OCI-LY3 (cell line): ENCODE measurements at regions not wholly inside any gene's neighbourhood (a gene's known extent, or its start where the extent isn't known, plus 50 kb on each side); places are given as distances from the start of the nearest gene placed in this dataset.

Experiments
- H2AFZ ChIP-seq: fragments of 200-600, 300-600 bp; shearing (Covaris generic); 2 replicates; pipeline ENCODE4 v1.6.0; 2014; ENCODE audit warnings: antibody characterized with exemption, low read depth, low read length
- H3K27ac ChIP-seq: fragments of 200-600, 300-600 bp; sonication (generic); 2 replicates; pipeline ENCODE4 v1.5.1; 2014; ENCODE audit warnings: mild to moderate bottlenecking, low read length, moderate library complexity, mixed read lengths
- H3K27me3 ChIP-seq: fragments of 200-600, 300-600 bp; sonication (generic); 2 replicates; pipeline ENCODE4 v1.6.1; 2014; ENCODE audit warnings: low read depth, low read length, mixed read lengths
- H3K36me3 ChIP-seq: fragments of 200-600, 300-600 bp; sonication (generic); replicated peaks from 2 replicates; pipeline ENCODE3; 2014; ENCODE audit warnings: low read depth, low read length, mixed read lengths
- H3K4me1 ChIP-seq: fragments of 300-600, 200-600 bp; sonication (generic); 2 replicates; pipeline ENCODE4 v1.6.1; 2014; ENCODE audit warnings: low read length, mixed read lengths
- H3K4me2 ChIP-seq: fragments of 200-600, 300-600 bp; sonication (generic); 2 replicates; pipeline ENCODE4 v1.6.1; 2014; ENCODE audit warnings: low read length, mixed read lengths
- H3K4me3 ChIP-seq: fragments of 300-600, 200-600 bp; sonication (generic); 2 replicates; pipeline ENCODE4 v1.5.1; 2014; ENCODE audit warnings: antibody characterized with exemption, mild to moderate bottlenecking, low read length, moderate library complexity
- H3K79me2 ChIP-seq: fragments of 300-600, 200-600 bp; shearing (Covaris generic); 2 replicates; pipeline ENCODE4 v1.6.1; 2014; ENCODE audit warnings: mild to moderate bottlenecking, low read length, mixed read lengths
- H3K9ac ChIP-seq: fragments of 300-600, 200-600 bp; shearing (Covaris generic); 2 replicates; pipeline ENCODE4 v1.6.0; 2014; ENCODE audit warnings: mild to moderate bottlenecking, low read length, moderate library complexity
- H3K9me3 ChIP-seq: fragments of 200-600, 300-600 bp; shearing (Covaris generic); 2 replicates; pipeline ENCODE4 v1.6.1; 2014; ENCODE audit warnings: low read length, mixed read lengths; ENCODE audit not compliant: insufficient read depth
- H4K20me1 ChIP-seq: fragments of 200-600, 300-600 bp; sonication (generic); 2 replicates; pipeline ENCODE4 v1.6.1; 2016; ENCODE audit warnings: low read length, mixed read lengths; ENCODE audit not compliant: insufficient read depth
- EZH2phosphoT487 ChIP-seq: fragments of 200-600 bp; shearing (Covaris generic); IDR thresholded peaks from 2 replicates; pipeline ENCODE4 v1.6.1; 2018; ENCODE audit warnings: antibody characterized with exemption, mixed run types, low read depth
- TF ChIP-seq, protein P1 (sequence below): fragments of 200-600, 300-600 bp; sonication (generic); IDR thresholded peaks from 2 replicates; pipeline ENCODE4 v1.5.1; 2014; ENCODE audit warnings: antibody characterized with exemption, low read length, low read depth

DNA sequence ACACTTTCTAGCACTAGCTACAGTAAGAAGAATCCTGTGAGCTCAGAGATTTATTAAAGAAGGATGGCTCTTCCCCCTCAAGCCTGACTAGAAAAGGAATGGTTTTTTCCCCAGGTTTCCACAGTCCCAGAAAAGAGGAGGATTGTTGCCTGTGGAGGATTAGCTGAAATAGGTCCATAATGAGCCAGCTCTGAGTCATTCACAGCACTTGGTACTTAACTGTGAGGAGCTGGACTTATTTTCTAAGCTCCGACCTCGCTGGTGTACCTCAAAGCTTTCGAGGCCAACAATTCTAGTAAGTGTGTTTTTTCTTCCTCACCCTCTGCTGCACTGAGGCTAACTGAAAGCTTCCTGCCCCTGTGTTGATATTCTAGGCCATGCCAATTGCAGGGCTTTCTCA lies 222.5 kb upstream of the IL12B start:
- H3K79me2 ChIP-seq: no peaks in the 10 kb centered on the region
- no peaks in the 10 kb centered on the region for H3K4me1 ChIP-seq

DNA sequence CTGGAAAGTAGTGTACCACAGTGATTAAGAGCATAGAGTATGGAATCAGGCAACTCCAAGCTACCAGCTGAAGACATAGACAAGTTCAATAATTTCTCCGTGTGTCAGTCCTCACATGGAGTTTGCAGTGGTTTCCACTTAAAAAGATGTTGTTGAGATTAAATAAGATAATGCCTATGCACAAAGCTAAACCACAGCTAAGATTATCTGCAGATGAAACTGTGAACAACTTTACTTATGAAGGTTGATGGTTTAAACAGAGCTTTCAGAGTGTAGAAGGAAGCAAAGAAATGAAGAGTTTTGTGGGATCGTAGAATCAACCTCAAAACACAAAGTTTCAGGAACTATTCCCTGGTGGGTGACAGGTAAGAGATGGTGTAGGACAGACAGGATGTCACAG lies 223.5 kb upstream of the IL12B start:
- no peaks in the 10 kb centered on the region for H3K27me3 ChIP-seq
- H3K4me2 ChIP-seq: no peak overlapping the region
- TF ChIP-seq EZH2phosphoT487: no peak
- TF ChIP-seq, protein P1, sequence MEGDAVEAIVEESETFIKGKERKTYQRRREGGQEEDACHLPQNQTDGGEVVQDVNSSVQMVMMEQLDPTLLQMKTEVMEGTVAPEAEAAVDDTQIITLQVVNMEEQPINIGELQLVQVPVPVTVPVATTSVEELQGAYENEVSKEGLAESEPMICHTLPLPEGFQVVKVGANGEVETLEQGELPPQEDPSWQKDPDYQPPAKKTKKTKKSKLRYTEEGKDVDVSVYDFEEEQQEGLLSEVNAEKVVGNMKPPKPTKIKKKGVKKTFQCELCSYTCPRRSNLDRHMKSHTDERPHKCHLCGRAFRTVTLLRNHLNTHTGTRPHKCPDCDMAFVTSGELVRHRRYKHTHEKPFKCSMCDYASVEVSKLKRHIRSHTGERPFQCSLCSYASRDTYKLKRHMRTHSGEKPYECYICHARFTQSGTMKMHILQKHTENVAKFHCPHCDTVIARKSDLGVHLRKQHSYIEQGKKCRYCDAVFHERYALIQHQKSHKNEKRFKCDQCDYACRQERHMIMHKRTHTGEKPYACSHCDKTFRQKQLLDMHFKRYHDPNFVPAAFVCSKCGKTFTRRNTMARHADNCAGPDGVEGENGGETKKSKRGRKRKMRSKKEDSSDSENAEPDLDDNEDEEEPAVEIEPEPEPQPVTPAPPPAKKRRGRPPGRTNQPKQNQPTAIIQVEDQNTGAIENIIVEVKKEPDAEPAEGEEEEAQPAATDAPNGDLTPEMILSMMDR: no peak
- H3K4me3 ChIP-seq: no peak overlapping the region
- H3K9ac ChIP-seq: no peak overlapping the region
- no peak overlapping the region for H2AFZ ChIP-seq
- no peaks in the 10 kb centered on the region for H3K79me2 ChIP-seq
- H3K36me3 ChIP-seq: peaks cover 10% of the 10 kb centered on the region
- H3K4me1 ChIP-seq: no peaks in the 10 kb centered on the region
- no peaks in the 10 kb centered on the region for H3K9me3 ChIP-seq
- no peaks in the 10 kb centered on the region for H4K20me1 ChIP-seq
- H3K27ac ChIP-seq: no peak overlapping the region

More for the DNA sequence above, 222.5 kb upstream of the IL12B start:
- Histone ChIP-seq H3K27me3 (no peaks in the 10 kb centered on the region), H3K4me3 (no peak overlapping the region), H4K20me1 (no peaks in the 10 kb centered on the region), H3K27ac (no peak overlapping the region), H2AFZ (no peak overlapping the region), H3K9ac (no peak overlapping the region), H3K36me3 (peaks cover 13% of the 10 kb centered on the region), H3K4me2 (no peak overlapping the region), H3K9me3 (no peaks in the 10 kb centered on the region)
- no peak for TF ChIP-seq EZH2phosphoT487
- TF ChIP-seq, protein P1: no peak

DNA sequence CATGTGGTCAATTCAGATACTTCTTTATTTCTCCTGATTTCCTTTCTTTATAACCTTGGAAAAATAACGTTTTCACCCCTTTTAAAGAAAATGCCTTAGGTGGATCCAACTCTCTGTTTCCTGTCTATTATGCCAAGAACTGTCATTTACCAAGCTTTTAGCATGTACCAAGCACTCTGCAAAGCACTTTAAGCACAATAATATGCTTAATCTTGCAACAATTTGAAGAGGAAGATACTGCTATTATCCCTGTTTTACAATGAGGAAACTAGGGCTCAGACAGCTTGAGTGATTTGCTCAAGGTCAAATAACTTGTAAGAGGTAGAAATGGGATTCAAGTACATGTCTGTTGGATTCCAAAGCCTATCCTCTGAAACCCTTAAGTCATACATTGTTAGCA lies 224.8 kb upstream of the IL12B start:
- Histone ChIP-seq H3K27ac (no peak overlapping the region), H3K36me3 (peaks cover 13% of the 10 kb centered on the region), H3K9ac (no peak overlapping the region), H3K4me1 (no peaks in the 10 kb centered on the region), H3K79me2 (no peaks in the 10 kb centered on the region), H3K4me2 (no peak overlapping the region), H4K20me1 (no peaks in the 10 kb centered on the region), H3K4me3 (no peak overlapping the region), H2AFZ (no peak overlapping the region), H3K27me3 (no peaks in the 10 kb centered on the region), H3K9me3 (no peaks in the 10 kb centered on the region)
- TF ChIP-seq, protein P1: no peak

DNA sequence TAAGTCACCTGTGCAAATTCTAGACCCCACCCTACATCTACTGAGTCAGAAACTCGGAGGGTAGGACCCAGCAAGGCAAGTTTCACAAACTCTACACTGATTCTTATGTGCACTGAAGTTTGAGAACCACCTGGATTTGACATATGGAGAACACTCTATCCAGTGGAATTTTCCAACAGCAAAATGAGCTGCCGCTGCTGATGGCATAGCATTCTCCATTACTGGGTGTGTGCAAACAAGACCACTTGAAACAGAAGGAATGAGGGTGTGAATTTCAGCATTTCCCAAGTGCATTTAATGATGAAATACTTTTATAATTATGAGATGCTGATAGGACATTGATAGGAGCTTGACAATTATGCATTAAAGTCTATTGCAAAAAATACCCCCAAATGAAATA lies 229.1 kb upstream of the IL12B start:
- Histone ChIP-seq H4K20me1 (no peaks in the 10 kb centered on the region), H2AFZ (no peak overlapping the region), H3K27me3 (no peaks in the 10 kb centered on the region), H3K36me3 (peaks cover 7% of the 10 kb centered on the region), H3K4me2 (no peak overlapping the region), H3K27ac (no peak overlapping the region), H3K79me2 (no peaks in the 10 kb centered on the region), H3K4me3 (no peak overlapping the region), H3K9ac (no peak overlapping the region), H3K9me3 (no peaks in the 10 kb centered on the region), H3K4me1 (no peaks in the 10 kb centered on the region)
- TF ChIP-seq, protein P1: no peak
- no peak for TF ChIP-seq EZH2phosphoT487
